Endothelial cell of umbilical vein (primary cell): ENCODE measurements at regions not wholly inside any gene's neighbourhood (a gene's known extent, or its start where the extent isn't known, plus 50 kb on each side); places are given as distances from the start of the nearest gene placed in this dataset.
"Not testable (repeated sequence)": the region's sequence is repeated elsewhere in the genome, so short reads cannot be mapped to it uniquely, and the experiment has no call there.

Source experiments
- CTCF ChIP-seq, 2 donors: IDR thresholded peaks; 1 replicate in 1 of 2; 2 replicates in 1 of 2; pipeline ENCODE4 v1.5.1; 2011; ENCODE audit warnings: low read length in 2 of 2, mild to moderate bottlenecking in 2 of 2, moderate library complexity in 2 of 2, control low read depth in 1 of 2, inconsistent platforms in 1 of 2, low read depth in 1 of 2; ENCODE audit not compliant: insufficient read depth in 1 of 2; ENCODE audit errors: extremely low read depth in 1 of 2
- GATA2 ChIP-seq: IDR thresholded peaks from 2 replicates; pipeline ENCODE4 v1.7.0; 2011; ENCODE audit warnings: low read depth, mild to moderate bottlenecking, moderate library complexity, mixed read lengths, low read length; ENCODE audit not compliant: insufficient read length, insufficient read depth
- POLR2A ChIP-seq: IDR thresholded peaks from 2 replicates; pipeline ENCODE4 v1.6.1; 2012; ENCODE audit warnings: low read depth, mild to moderate bottlenecking, control low read depth, low read length

GRCh38 chrY:22072270-22072669 lies 110.5 kb downstream of the RBMY1F start:
- TF ChIP-seq POLR2A; CTCF (IDR thresholded peaks at IDR 0.05; ENCODE audit: extremely low read depth in 1 of 2, insufficient read depth in 1 of 2, low read depth in 1 of 2, low read length in 2 of 2); GATA2: not testable (repeated sequence)
